Cerebellar cortex (tissue), 1 donor: ENCODE measurements at regions not wholly inside any gene's neighbourhood (a gene's known extent, or its start where the extent isn't known, plus 50 kb on each side); places are given as distances from the start of the nearest gene placed in this dataset.
"Not testable (repeated sequence)": the region's sequence is repeated elsewhere in the genome, so short reads cannot be mapped to it uniquely, and the experiment has no call there.

Experiments
- DNase-seq: peaks from one replicate; pipeline ENCODE4 v3.0.0-alpha.2; 2015; ENCODE audit warnings: low spot score

- DNase-seq: no peak
Observed at GRCh38 chr7:79778786-79779770, 325.6 kb upstream of the MAGI2 start.

- DNase-seq: no peak
Observed at GRCh38 chr7:79775911-79776310, 322.4 kb upstream of the MAGI2 start.

GRCh38 chr7:79774150-79774549, 320.7 kb upstream of the MAGI2 start:
- DNase-seq: no peak

- DNase-seq: no peak
Observed at GRCh38 chr7:79770970-79771369, 317.5 kb upstream of the MAGI2 start.

GRCh38 chr7:79770063-79770462, 316.6 kb upstream of the MAGI2 start:
- no peak for DNase-seq

GRCh38 chr7:79767876-79768560, 314.6 kb upstream of the MAGI2 start:
- not testable (repeated sequence) for DNase-seq

- DNase-seq: not testable (repeated sequence)
Observed at GRCh38 chr7:79767192-79767591, 313.7 kb upstream of the MAGI2 start.

- DNase-seq: no peak
Observed at GRCh38 chr7:79761876-79762429, 308.5 kb upstream of the MAGI2 start.

- not testable (repeated sequence) for DNase-seq
Observed at GRCh38 chr7:79750941-79751340, 297.5 kb upstream of the MAGI2 start.

- DNase-seq: no peak
Observed at GRCh38 chr7:79749856-79750255, 296.4 kb upstream of the MAGI2 start.

- DNase-seq: no peak
Observed at GRCh38 chr7:79741684-79742083, 288.2 kb upstream of the MAGI2 start.

GRCh38 chr7:79740076-79740475, 286.6 kb upstream of the MAGI2 start:
- no peak for DNase-seq

GRCh38 chr7:79739036-79739709, 285.7 kb upstream of the MAGI2 start:
- not testable (repeated sequence) for DNase-seq

- DNase-seq: no peak
Observed at GRCh38 chr7:79736418-79736817, 283.0 kb upstream of the MAGI2 start.

- DNase-seq: no peak
Observed at GRCh38 chr7:79735012-79735411, 281.5 kb upstream of the MAGI2 start.

GRCh38 chr7:79734181-79734580, 280.7 kb upstream of the MAGI2 start:
- DNase-seq: no peak

GRCh38 chr7:79732535-79732934, 279.1 kb upstream of the MAGI2 start:
- DNase-seq: no peak

GRCh38 chr7:79730971-79731370, 277.5 kb upstream of the MAGI2 start:
- DNase-seq: no peak

GRCh38 chr7:79723833-79724618, 270.6 kb upstream of the MAGI2 start:
- DNase-seq: no peak

- DNase-seq: no peak
Observed at GRCh38 chr7:79722217-79722616, 268.8 kb upstream of the MAGI2 start.

- peak; percentile 66 for DNase-seq
Observed at GRCh38 chr7:79719216-79719615, 265.7 kb upstream of the MAGI2 start.
